Transverse colon (tissue), 4 donors: ENCODE measurements at regions not wholly inside any gene's neighbourhood (a gene's known extent, or its start where the extent isn't known, plus 50 kb on each side); places are given as distances from the start of the nearest gene placed in this dataset.

Source experiments
- CTCF ChIP-seq, 5 experiments: fragments of 200-600 bp in 3 of 5; fragments of 450-650 bp in 2 of 5; sonication (generic) in 3 of 5; IDR thresholded peaks; 1 replicate in 2 of 5; 2 replicates in 3 of 5; pipeline ENCODE4 v1.5.1; 2016 to 2017; ENCODE audit warnings: antibody characterized with exemption in 5 of 5, inconsistent platforms in 3 of 5, mild to moderate bottlenecking in 2 of 5, moderate library complexity in 1 of 5
- POLR2AphosphoS5 ChIP-seq, 3 donors: sonication (generic); formaldehyde crosslinking; IDR thresholded peaks; one replicate each; pipeline ENCODE4 v1.6.1; 2016; ENCODE audit warnings: antibody characterized with exemption in 3 of 3

- no peak for TF ChIP-seq POLR2AphosphoS5 (IDR thresholded peaks at IDR 0.05)
- TF ChIP-seq CTCF (IDR thresholded peaks at IDR 0.05): no peak
Observed at GRCh38 chrX:122184791-122185190, 999.3 kb upstream of the GRIA3 start.
